ENCODE measurements at regions not wholly inside any gene's neighbourhood (a gene's known extent, or its start where the extent isn't known, plus 50 kb on each side); places are given as distances from the start of the nearest gene placed in this dataset.

DNA sequence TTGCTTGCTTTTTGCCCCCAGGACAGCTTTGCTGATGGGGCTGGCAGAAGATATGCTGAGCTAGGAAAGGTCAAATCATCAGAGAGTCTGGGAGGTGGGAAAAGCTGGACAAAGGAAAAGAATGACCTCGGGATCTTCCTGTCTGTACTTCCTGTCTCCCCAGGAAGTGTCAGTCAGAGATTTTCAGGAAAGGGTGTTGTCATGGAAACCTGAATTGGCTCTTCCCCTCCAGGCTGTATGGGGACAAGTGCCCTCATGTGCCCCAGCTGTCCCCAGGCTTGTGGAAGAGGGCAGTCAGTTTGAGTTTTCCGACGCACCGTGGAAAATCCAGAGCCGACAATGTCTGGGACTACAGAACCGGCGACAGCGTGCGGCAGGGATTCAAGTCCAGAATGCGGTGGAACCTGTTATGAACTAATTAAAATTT, 122.7 kb upstream of the ZFHX3 start (continued):
- TF ChIP-seq, protein P1, sequence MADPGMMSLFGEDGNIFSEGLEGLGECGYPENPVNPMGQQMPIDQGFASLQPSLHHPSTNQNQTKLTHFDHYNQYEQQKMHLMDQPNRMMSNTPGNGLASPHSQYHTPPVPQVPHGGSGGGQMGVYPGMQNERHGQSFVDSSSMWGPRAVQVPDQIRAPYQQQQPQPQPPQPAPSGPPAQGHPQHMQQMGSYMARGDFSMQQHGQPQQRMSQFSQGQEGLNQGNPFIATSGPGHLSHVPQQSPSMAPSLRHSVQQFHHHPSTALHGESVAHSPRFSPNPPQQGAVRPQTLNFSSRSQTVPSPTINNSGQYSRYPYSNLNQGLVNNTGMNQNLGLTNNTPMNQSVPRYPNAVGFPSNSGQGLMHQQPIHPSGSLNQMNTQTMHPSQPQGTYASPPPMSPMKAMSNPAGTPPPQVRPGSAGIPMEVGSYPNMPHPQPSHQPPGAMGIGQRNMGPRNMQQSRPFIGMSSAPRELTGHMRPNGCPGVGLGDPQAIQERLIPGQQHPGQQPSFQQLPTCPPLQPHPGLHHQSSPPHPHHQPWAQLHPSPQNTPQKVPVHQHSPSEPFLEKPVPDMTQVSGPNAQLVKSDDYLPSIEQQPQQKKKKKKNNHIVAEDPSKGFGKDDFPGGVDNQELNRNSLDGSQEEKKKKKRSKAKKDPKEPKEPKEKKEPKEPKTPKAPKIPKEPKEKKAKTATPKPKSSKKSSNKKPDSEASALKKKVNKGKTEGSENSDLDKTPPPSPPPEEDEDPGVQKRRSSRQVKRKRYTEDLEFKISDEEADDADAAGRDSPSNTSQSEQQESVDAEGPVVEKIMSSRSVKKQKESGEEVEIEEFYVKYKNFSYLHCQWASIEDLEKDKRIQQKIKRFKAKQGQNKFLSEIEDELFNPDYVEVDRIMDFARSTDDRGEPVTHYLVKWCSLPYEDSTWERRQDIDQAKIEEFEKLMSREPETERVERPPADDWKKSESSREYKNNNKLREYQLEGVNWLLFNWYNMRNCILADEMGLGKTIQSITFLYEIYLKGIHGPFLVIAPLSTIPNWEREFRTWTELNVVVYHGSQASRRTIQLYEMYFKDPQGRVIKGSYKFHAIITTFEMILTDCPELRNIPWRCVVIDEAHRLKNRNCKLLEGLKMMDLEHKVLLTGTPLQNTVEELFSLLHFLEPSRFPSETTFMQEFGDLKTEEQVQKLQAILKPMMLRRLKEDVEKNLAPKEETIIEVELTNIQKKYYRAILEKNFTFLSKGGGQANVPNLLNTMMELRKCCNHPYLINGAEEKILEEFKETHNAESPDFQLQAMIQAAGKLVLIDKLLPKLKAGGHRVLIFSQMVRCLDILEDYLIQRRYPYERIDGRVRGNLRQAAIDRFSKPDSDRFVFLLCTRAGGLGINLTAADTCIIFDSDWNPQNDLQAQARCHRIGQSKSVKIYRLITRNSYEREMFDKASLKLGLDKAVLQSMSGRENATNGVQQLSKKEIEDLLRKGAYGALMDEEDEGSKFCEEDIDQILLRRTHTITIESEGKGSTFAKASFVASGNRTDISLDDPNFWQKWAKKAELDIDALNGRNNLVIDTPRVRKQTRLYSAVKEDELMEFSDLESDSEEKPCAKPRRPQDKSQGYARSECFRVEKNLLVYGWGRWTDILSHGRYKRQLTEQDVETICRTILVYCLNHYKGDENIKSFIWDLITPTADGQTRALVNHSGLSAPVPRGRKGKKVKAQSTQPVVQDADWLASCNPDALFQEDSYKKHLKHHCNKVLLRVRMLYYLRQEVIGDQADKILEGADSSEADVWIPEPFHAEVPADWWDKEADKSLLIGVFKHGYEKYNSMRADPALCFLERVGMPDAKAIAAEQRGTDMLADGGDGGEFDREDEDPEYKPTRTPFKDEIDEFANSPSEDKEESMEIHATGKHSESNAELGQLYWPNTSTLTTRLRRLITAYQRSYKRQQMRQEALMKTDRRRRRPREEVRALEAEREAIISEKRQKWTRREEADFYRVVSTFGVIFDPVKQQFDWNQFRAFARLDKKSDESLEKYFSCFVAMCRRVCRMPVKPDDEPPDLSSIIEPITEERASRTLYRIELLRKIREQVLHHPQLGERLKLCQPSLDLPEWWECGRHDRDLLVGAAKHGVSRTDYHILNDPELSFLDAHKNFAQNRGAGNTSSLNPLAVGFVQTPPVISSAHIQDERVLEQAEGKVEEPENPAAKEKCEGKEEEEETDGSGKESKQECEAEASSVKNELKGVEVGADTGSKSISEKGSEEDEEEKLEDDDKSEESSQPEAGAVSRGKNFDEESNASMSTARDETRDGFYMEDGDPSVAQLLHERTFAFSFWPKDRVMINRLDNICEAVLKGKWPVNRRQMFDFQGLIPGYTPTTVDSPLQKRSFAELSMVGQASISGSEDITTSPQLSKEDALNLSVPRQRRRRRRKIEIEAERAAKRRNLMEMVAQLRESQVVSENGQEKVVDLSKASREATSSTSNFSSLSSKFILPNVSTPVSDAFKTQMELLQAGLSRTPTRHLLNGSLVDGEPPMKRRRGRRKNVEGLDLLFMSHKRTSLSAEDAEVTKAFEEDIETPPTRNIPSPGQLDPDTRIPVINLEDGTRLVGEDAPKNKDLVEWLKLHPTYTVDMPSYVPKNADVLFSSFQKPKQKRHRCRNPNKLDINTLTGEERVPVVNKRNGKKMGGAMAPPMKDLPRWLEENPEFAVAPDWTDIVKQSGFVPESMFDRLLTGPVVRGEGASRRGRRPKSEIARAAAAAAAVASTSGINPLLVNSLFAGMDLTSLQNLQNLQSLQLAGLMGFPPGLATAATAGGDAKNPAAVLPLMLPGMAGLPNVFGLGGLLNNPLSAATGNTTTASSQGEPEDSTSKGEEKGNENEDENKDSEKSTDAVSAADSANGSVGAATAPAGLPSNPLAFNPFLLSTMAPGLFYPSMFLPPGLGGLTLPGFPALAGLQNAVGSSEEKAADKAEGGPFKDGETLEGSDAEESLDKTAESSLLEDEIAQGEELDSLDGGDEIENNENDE (IDR thresholded peaks at IDR 0.05; ENCODE audit: insufficient replicate concordance, low read length) = no peak
- TF ChIP-seq SIX5 (IDR thresholded peaks at IDR 0.05; ENCODE audit: low read depth, low read length) (no peak), KDM4A (IDR thresholded peaks at IDR 0.05; ENCODE audit: low read depth, low read length, severe bottlenecking) (no peak), FOSL1 (IDR thresholded peaks at IDR 0.05; ENCODE audit: insufficient read depth, low read depth, low read length) (no peak), TCF12 (IDR thresholded peaks at IDR 0.05; ENCODE audit: low read depth, low read length) (no peak), EP300 (IDR thresholded peaks at IDR 0.05; ENCODE audit: borderline replicate concordance in 1 of 2, low read depth in 2 of 2, low read length in 2 of 2) (no peak), BRCA1 (IDR thresholded peaks at IDR 0.05; ENCODE audit: low read depth, low read length) (no peak), KDM5A (IDR thresholded peaks at IDR 0.05; ENCODE audit: low read length) (no peak), TAF1 (IDR thresholded peaks at IDR 0.05; ENCODE audit: low read depth, low read length) (no peak), POLR2A (IDR thresholded peaks at IDR 0.05; ENCODE audit: control extremely low read depth in 1 of 2, low read depth in 2 of 2, low read length in 2 of 2) (no peak), JUND (IDR thresholded peaks at IDR 0.05; ENCODE audit: low read length) (no peak), GABPA (IDR thresholded peaks at IDR 0.05; ENCODE audit: borderline replicate concordance, insufficient read depth, low read length) (no peak), RFX5 (IDR thresholded peaks at IDR 0.05; ENCODE audit: borderline replicate concordance, low read depth, low read length) (no peak)

Data from H1 (cell line).